ENCODE measurements at regions not wholly inside any gene's neighbourhood (a gene's known extent, or its start where the extent isn't known, plus 50 kb on each side); places are given as distances from the start of the nearest gene placed in this dataset.

DNA sequence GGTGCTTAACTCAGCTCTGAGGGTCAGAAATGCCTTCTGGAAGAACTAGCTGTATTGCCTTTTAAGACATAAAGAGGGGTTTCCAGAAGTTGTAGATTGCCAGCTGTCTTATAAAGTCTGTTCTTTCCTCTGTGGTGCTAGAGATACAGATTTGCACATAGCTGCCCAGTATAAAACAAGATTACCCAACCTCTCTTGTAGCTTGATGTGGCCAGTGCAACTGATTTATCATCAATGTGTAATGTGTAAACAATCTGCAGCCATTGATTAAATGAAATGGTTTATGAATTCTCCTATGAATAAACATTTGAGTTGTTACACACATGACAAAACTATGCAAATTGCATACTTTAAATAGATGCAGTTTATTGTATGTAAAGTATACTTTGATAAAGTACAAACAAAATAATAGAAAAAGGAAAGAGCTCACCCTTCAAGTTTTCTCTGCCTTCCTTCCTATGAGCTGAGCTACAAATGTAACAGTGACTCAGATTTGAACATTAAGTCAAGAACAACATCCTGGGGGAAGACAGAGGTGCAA, 195.2 kb downstream of the TMEM26 start:
- TF ChIP-seq ZNF12 (CRISPR knock-in tag; IDR thresholded peaks at IDR 0.05) (no peak), ZNF530 (CRISPR knock-in tag; IDR thresholded peaks at IDR 0.05; ENCODE audit: low read depth) (no peak)
